CD14-positive monocyte (primary cell): ENCODE measurements at regions not wholly inside any gene's neighbourhood (a gene's known extent, or its start where the extent isn't known, plus 50 kb on each side); places are given as distances from the start of the nearest gene placed in this dataset. TPM values are rescaled to one million over a fixed set of nuclear protein-coding genes. Genes with fewer than 3 reads are reported as not detected.

Experiments
- DNase-seq, 3 donors: peaks; one replicate each; pipeline ENCODE4 v3.0.0-alpha.2; 2011 to 2022
- H2AFZ ChIP-seq: 2 replicates; pipeline ENCODE4 v1.6.0; 2012; ENCODE audit warnings: mild to moderate bottlenecking, low read depth, low read length, inconsistent platforms; ENCODE audit not compliant: insufficient read depth, poor library complexity, severe bottlenecking
- H3K27ac ChIP-seq, 2 donors: 1 replicate in 1 of 2; 2 replicates in 1 of 2; pipeline ENCODE4 v1.5.1; 2012 to 2013; ENCODE audit warnings: low read length in 2 of 2, control low read depth in 1 of 2, inconsistent platforms in 1 of 2, low read depth in 1 of 2, mild to moderate bottlenecking in 1 of 2
- H3K27me3 ChIP-seq, 2 donors: one replicate each; pipeline versions ENCODE4 v1.6.0 to v1.6.1; 2011 to 2013; ENCODE audit warnings: low read length in 2 of 2; ENCODE audit not compliant: control insufficient read depth in 2 of 2, insufficient read depth in 2 of 2
- H3K36me3 ChIP-seq, 2 donors: replicated peaks in 1 of 2; 1 replicate in 1 of 2; 2 replicates in 1 of 2; pipeline versions ENCODE4 v1.5.1 to v1.6.1; 2012 to 2013; ENCODE audit warnings: low read length in 2 of 2, control low read depth in 1 of 2, inconsistent platforms in 1 of 2, mild to moderate bottlenecking in 1 of 2; ENCODE audit not compliant: insufficient read depth in 2 of 2, control insufficient read depth in 1 of 2
- H3K4me1 ChIP-seq, 2 donors: 1 replicate in 1 of 2; 2 replicates in 1 of 2; pipeline versions ENCODE4 v1.5.1 to v1.6.1; 2012 to 2013; ENCODE audit warnings: low read length in 2 of 2, control low read depth in 1 of 2, inconsistent platforms in 1 of 2, mild to moderate bottlenecking in 1 of 2, moderate library complexity in 1 of 2; ENCODE audit not compliant: insufficient read depth in 2 of 2, control insufficient read depth in 1 of 2
- H3K4me2 ChIP-seq: replicated peaks from 2 replicates; pipeline ENCODE3; 2012; ENCODE audit warnings: low read length, moderate library complexity, mild to moderate bottlenecking; ENCODE audit not compliant: poor library complexity, severe bottlenecking; ENCODE audit errors: extremely low read depth
- H3K4me3 ChIP-seq, 3 experiments: fragments of 200-600 bp in 1 of 3; sonication (generic) in 1 of 3; replicated peaks in 1 of 3; 1 replicate in 2 of 3; 2 replicates in 1 of 3; pipeline ENCODE4 v1.5.1; 2011 to 2013; ENCODE audit warnings: low read length in 3 of 3, mild to moderate bottlenecking in 3 of 3, control low read depth in 2 of 3, low read depth in 2 of 3, inconsistent platforms in 1 of 3, moderate library complexity in 1 of 3
- H3K79me2 ChIP-seq: 2 replicates; pipeline ENCODE4 v1.6.0; 2012; ENCODE audit warnings: mild to moderate bottlenecking, control low read depth, inconsistent platforms, low read length, moderate library complexity; ENCODE audit not compliant: insufficient read depth
- H3K9ac ChIP-seq: 2 replicates; pipeline ENCODE4 v1.6.0; 2017; ENCODE audit warnings: low read length, mild to moderate bottlenecking; ENCODE audit not compliant: insufficient read depth, poor library complexity, severe bottlenecking
- H3K9me3 ChIP-seq, 2 donors: replicated peaks in 1 of 2; 1 replicate in 1 of 2; 2 replicates in 1 of 2; pipeline versions ENCODE4 v1.5.1 to v1.6.1; 2012 to 2013; ENCODE audit warnings: low read length in 2 of 2, control low read depth in 1 of 2; ENCODE audit not compliant: control insufficient read depth in 1 of 2, insufficient read depth in 1 of 2
- H4K20me1 ChIP-seq: 2 replicates; pipeline ENCODE4 v1.6.0; 2012; ENCODE audit warnings: mild to moderate bottlenecking, low read length, control low read depth, moderate library complexity; ENCODE audit not compliant: insufficient read depth
- H3K27ac Mint-ChIP-seq, 7 donors: one replicate each; pipeline ENCODE4 v1.8.0; 2020; ENCODE audit warnings: mild to moderate bottlenecking in 7 of 7, mixed read lengths in 7 of 7, moderate library complexity in 6 of 7, inconsistent platforms in 2 of 7
- H3K27me3 Mint-ChIP-seq, 3 donors: one replicate each; pipeline ENCODE4 v1.8.0; 2021 to 2022; ENCODE audit warnings: low read depth in 3 of 3, mild to moderate bottlenecking in 3 of 3, mixed read lengths in 3 of 3, moderate library complexity in 3 of 3, inconsistent platforms in 1 of 3
- H3K36me3 Mint-ChIP-seq, 2 donors: one replicate each; pipeline ENCODE4 v1.8.0; 2020; ENCODE audit warnings: mixed read lengths in 2 of 2, inconsistent platforms in 1 of 2, mild to moderate bottlenecking in 1 of 2
- H3K4me1 Mint-ChIP-seq: one replicate; pipeline ENCODE4 v1.8.0; 2020; ENCODE audit warnings: mild to moderate bottlenecking, mixed read lengths
- H3K4me3 Mint-ChIP-seq, 2 donors: one replicate each; pipeline ENCODE4 v1.8.0; 2020; ENCODE audit warnings: mild to moderate bottlenecking in 2 of 2, mixed read lengths in 2 of 2, moderate library complexity in 1 of 2
- H3K9me3 Mint-ChIP-seq, 7 donors: one replicate each; pipeline ENCODE4 v1.8.0; 2020 to 2022; ENCODE audit warnings: mixed read lengths in 7 of 7, mild to moderate bottlenecking in 6 of 7, moderate library complexity in 6 of 7, inconsistent platforms in 2 of 7
- WGBS: methylation state at CpG from one replicate; pipeline ENCODE4 v1.1.5; 2013; ENCODE audit warnings: missing lambda C conversion rate; ENCODE audit not compliant: insufficient coverage; 5-methylcytosine and 5-hydroxymethylcytosine counted together
- intact Hi-C, 2 donors: fragments of 100-400 bp; cut with micrococcal nuclease; formaldehyde crosslinking; loops; one replicate each; pipeline versions ENCODE4 v1.15.0 to v1.15.1; 2023
- small RNA-seq: library from RNA; depleted of rRNA; stranded (forward); fragments of <200 nt; gene quantifications from one replicate; pipeline ENCODE3, GENCODE V24; 2012; ENCODE audit warnings: low read depth; ENCODE audit not compliant: insufficient read length
- TF ChIP-seq, protein P1 (sequence below): fragments of 200-600 bp; IDR thresholded peaks from one replicate; pipeline ENCODE4 v1.8.0; 2022; ENCODE audit warnings: antibody characterized with exemption, mild to moderate bottlenecking

DNA sequence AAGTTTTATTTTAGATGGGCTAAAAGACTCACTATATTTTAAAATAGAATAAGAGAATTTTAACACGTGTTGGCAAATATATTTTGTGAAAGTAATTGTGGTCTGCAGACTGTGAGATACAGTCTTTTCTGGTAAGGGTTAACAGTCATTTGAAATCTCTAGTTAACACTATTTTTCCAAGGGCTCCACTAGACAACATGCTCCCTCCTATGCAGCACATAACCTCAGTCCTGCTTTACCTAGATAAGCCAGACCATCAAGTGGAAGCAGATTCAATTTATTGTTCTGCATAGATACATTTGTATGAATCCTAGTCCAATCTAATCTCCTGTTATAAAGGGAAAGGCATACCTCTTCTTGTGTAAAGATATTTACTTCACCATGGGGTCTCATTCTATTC lies 133.2 kb upstream of the CT83 start:
- no peaks in the 10 kb centered on the region for H3K9me3 ChIP-seq
- H3K9ac ChIP-seq, result no peak overlapping the region
- no peaks in the 10 kb centered on the region for H3K27me3 ChIP-seq
- Mint-ChIP-seq H3K27me3 (no peaks in the 10 kb centered on the region), H3K9me3 (peaks cover 0 to 2% (median 0%) of the 10 kb centered on the region in 7 donors), H3K27ac (no peak overlapping the region), H3K4me3 (no peak overlapping the region), H3K36me3 (no peaks in the 10 kb centered on the region), H3K4me1 (no peaks in the 10 kb centered on the region)
- H2AFZ ChIP-seq, result no peak overlapping the region
- H3K4me1 ChIP-seq, result no peaks in the 10 kb centered on the region
- no peak overlapping the region for H3K4me3 ChIP-seq
- no peak overlapping the region for H3K4me2 ChIP-seq
- no peaks in the 10 kb centered on the region for H4K20me1 ChIP-seq
- no CpG with 5 or more reads among the region's 1 CpG for WGBS
- H3K79me2 ChIP-seq, result no peaks in the 10 kb centered on the region
- H3K36me3 ChIP-seq, result no peaks in the 10 kb centered on the region
- H3K27ac ChIP-seq, result no peak overlapping the region
- TF ChIP-seq, protein P1, sequence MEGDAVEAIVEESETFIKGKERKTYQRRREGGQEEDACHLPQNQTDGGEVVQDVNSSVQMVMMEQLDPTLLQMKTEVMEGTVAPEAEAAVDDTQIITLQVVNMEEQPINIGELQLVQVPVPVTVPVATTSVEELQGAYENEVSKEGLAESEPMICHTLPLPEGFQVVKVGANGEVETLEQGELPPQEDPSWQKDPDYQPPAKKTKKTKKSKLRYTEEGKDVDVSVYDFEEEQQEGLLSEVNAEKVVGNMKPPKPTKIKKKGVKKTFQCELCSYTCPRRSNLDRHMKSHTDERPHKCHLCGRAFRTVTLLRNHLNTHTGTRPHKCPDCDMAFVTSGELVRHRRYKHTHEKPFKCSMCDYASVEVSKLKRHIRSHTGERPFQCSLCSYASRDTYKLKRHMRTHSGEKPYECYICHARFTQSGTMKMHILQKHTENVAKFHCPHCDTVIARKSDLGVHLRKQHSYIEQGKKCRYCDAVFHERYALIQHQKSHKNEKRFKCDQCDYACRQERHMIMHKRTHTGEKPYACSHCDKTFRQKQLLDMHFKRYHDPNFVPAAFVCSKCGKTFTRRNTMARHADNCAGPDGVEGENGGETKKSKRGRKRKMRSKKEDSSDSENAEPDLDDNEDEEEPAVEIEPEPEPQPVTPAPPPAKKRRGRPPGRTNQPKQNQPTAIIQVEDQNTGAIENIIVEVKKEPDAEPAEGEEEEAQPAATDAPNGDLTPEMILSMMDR, result no peak
- intact Hi-C loops, result no loop called here
- DNase-seq, result no peak

Small RNAs in the stretch of these regions (small RNA-seq; reads per million reads assigned to genes)
- not detected for gene RNU6-1323P
